Left colon (tissue), 2 donors: ENCODE measurements at regions not wholly inside any gene's neighbourhood (a gene's known extent, or its start where the extent isn't known, plus 50 kb on each side); places are given as distances from the start of the nearest gene placed in this dataset.
A peak's percentile ranks its signal among the peaks of the same experiment; 100 is the strongest.
"Not testable (repeated sequence)": the region's sequence is repeated elsewhere in the genome, so short reads cannot be mapped to it uniquely, and the experiment has no call there.

Source experiments
- ATAC-seq: fragments of 200-7000 bp; cut with Tn5 transposase; one replicate; pipeline ENCODE4 v1.9.1; 2020; ENCODE audit warnings: mild to moderate bottlenecking, moderate library complexity
- DNase-seq, 2 donors: peaks; one replicate each; pipeline ENCODE4 v3.0.0-alpha.2; 2020
- intact Hi-C, 2 donors: fragments of 100-400 bp; cut with DNase I in 1 of 2; cut with micrococcal nuclease in 1 of 2; formaldehyde crosslinking; loops; one replicate each; pipeline versions ENCODE4 v1.11.2 to v1.14.0; 2022; cut with DNase I, micrococcal nuclease
- donor health status: DM: no; HTN: no; CAD: no.
- donor health status: DM: yes; HTN: yes; CAD: no.

DNA sequence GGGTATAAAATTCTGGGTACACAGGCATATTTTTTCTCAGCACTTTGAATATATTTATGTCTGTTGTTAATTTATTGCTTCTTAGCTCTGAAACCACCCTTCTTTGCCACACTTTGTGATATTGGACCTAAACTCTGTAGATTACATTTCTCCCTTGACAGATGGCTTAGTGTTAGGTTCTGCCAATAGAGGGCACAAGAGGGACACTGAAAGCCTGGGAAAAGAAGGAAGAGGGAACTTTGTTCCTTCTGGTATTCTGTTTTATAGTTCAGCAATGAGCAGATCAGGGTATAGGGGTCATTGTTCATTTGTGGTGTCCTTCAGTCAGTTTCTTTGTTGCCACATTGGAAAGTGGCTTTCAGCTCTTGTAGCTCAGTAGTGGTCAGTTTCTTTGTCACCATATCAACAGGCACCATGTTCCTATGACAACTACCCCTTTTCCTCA lies 423.5 kb upstream of the PROX1 start:
- peak; percentile 95 for ATAC-seq
- intact Hi-C loops: no loop called here
- no peak for DNase-seq

DNA sequence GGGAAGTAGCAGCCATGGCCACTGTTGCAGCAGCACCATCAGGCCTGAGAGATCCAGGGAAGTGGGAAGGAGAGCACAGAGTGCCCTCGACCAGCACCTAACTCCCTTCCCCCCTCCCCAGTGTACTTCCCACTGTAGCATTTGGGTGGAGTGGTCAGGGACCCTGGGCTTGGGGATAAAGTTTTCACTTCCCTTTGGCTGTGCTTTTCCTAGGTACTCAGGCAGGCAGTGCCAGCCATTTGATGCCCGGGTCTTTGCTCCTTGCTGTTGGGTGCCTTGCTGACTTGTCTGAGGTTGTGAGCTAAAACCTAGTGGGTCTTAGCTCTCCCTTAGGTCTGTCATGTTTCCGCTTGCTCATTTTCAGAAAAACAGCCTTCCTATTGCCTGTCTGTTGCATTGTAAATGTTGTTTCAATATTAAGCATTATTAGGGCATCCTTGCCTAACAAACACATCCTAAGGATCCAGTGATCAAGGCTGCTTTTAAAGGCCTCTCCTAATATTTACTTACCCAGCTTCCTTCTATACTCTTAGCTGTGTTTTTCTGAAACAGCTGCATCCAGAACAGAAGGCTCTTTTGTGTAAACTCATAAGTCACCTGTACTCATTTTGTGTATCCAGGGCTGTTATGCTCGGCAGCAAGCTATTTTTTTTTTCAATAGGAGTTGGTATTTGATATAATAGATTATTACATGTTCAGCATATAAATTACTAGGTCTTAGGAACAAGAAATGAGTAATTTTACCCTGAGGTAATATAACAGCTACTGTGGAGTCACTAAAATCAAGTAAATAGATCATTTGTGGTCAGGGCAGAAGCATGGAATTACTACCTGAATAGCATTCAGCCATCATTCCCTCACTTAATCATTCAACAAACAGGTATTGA lies 418.6 kb upstream of the PROX1 start:
- DNase-seq: no peak
- ATAC-seq: peak; percentile 52
- intact Hi-C loops: no loop called here

DNA sequence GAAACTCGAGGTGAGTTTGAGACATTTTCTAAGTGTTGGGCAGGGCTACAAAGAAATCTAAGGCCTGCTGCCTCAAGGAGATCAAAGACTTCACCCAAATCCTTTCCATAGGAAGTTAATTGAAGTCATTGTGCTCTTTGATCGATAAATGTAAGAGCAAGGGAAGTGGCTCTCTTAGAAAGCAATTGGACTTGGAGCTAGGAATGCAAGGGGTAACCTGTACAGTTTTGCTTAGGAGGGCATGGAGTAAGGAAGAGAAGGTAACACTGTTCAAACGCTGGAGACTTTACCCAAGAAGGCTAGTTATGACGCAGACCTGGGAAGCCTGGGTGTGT lies 418.0 kb upstream of the PROX1 start:
- DNase-seq: no peak
- intact Hi-C loops: no loop called here
- ATAC-seq: peak; percentile 36

DNA sequence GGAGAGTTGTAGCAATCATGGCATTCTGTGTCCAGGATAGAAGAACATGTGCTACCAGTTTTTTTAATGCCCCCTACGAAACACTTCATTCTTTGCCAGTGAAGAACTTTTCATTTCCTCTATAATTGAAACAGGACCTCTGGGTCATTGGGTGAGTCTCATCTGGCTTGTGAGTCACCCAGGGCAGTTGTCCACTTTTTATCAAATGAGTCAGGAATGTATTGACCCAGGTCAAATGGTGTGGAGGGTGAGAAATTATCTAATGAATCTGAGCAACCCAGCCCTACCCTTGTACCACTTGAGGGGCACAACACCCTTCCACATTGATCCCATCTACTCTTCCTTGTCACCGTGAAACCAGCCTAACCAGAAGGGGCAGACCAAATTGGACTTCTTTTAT lies 417.3 kb upstream of the PROX1 start:
- intact Hi-C loops: no loop called here
- DNase-seq (no peak), ATAC-seq (peak; percentile 44)

DNA sequence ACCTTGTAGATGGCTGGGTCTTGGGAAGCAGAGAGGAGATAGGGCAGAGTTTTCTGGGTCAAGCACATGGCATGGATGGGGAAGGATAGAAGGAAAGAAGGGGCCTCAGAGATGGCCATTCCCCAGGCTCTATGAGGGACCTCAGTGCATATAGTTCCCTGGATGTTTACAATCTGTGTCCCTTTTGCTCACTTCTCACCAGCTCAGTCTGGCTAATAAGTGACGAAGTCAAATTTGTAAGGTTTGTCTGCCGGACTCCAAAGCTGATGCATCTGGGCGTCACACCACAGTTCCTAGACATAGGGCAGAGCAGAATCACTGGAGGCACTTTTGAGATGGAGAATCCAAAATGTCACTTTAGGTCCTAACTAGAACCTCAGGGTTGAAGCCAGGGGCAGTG lies 416.4 kb upstream of the PROX1 start:
- no peak for DNase-seq
- intact Hi-C loops: no loop called here
- no peak for ATAC-seq

DNA sequence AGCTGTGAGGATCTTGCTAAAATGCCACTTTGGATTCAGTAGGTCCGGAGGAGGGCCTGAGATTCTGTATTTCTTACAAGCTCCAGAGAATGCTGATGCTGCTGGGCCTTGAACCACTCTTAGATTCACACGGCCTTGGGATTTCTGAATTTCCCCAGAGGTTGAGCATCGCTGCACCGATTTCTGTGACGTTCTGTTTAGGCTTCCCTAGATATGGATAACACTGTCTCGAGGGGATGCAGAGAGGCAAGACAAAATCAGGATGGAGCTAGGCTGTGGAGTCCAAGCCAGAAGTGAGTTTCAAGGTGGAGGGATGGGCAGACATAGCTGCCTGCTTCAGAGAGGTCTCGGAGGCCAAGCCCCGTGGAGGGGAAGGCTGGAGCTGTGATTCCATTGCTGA lies 415.9 kb upstream of the PROX1 start:
- no peak for DNase-seq
- no peak for ATAC-seq
- intact Hi-C loops: no loop called here

DNA sequence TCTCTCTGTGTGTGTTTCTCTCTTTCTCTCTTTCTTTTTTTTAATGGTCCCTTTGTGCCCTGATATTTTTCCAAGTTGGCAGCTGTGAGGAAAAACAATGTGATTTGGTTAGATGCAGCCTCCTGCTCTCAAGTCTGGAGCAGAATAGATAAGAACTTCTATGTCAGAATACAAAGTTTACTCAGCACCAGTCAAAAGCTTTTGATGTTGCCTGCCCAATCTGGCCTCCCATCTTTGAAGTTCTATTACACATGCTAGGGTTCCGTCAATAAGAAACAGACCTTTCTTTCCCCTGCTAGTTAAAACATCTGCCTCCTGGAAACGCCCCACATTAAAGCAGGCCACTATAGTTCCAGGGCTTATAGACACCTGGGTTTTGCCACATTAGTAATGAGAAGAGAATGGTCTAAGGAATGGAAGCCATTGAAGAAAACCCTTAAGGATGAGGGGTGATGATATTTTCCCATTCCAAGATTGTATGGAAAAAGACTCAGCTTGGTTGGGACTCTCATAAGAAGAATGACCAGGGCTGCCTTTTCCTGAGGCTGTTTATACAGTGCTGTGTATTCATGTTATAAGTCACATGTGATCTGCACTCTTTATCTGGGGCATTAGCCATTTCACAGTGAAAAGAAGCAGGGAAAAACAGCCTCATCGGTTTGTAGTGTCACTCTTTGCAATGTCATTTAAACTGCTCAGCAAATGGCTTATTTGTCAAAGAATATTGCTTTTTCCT lies 414.7 kb upstream of the PROX1 start:
- intact Hi-C loops: no loop called here
- DNase-seq: no peak
- peak; percentile 66 for ATAC-seq

DNA sequence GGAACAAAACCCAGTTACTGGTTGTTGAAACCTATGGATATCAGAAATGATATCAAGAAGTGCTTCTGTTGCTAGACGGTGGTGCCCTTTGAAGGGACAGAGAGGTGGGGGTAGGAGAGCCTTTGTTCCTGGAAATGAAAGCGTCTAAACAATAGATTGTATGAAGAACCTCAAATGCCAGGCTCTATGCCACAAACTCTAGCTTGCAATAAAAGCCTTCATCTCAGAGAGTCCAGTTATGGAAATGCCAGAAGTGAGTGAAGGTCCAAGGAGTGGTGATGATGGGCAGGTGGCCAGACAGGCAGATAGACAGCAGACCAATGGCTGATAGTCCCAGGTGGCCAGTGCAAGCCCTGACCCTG lies 414.1 kb upstream of the PROX1 start:
- DNase-seq (no peak), ATAC-seq (no peak)
- intact Hi-C loops: no loop called here

DNA sequence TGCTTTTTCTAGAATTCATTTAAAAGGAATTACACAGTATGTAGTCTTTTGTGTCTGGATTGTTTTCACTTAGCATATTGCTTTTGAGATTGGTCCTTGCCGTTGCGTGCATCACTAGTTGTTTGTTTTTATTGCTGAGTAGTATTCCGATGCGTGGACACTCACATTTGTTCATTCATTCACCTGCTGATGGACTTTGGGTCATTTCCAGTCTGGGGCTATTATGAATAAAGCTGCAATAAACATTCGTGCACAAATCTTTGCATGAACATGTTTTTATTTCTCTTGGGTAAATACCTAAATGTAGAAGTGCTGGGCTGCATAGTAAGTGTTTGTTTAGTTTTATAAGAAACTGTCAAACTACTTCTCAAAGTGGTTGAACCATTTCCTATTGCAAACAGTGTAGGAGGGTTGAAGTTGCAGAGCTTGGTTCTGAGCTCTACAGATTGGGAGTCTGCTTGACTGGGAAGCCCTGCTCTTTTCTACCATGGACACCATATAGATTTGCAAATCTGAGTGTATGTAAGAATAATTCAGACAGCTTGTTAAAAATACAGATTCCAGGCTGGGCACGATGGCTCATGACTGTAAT lies 404.7 kb upstream of the PROX1 start:
- intact Hi-C loops: no loop called here

DNA sequence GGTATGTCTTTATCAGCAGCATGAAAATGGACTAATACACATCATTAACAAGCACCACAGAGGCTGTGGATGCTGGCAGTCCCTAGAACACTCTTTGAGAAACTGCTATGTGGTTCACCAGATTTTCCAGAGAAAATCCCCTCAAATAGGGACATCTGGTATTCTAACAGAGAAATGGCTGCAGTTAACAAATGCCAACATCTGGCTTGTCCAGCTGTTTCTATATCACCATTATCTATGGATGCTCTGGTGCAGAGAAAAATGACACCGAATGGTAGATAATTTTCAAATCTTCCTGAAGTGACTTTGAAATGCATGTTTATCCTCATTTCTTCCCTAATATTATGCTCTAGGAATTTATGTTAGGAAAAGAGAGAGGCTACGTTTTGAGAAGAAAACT lies 403.5 kb upstream of the PROX1 start:
- ATAC-seq: no peak
- intact Hi-C loops: no loop called here
- DNase-seq: no peak

More for the DNA sequence above, 404.7 kb upstream of the PROX1 start:
- no peak for DNase-seq
- peak; percentile 68 for ATAC-seq

DNA sequence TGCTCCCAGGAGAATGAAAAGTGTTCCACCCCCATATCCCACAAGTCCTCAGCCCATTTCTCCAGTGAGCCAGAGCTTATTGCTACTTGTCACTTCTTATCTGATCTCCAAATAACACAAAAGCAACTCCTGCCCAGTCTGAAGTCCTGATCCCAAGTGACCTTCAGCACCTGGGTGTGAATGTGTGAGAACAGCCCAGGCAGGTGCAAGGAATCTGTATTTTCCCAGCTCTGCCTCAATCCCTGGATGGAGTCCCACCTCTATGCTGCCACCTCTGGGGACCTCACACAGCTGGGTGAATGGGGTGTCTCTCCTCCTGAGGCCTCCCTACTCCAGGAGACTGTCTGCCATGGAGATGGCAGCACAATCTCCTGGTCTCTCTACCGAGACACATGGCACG lies 402.4 kb upstream of the PROX1 start:
- peak; percentile 50 to 66 for DNase-seq
- ATAC-seq: peak; percentile 79
- intact Hi-C loops: no loop called here

DNA sequence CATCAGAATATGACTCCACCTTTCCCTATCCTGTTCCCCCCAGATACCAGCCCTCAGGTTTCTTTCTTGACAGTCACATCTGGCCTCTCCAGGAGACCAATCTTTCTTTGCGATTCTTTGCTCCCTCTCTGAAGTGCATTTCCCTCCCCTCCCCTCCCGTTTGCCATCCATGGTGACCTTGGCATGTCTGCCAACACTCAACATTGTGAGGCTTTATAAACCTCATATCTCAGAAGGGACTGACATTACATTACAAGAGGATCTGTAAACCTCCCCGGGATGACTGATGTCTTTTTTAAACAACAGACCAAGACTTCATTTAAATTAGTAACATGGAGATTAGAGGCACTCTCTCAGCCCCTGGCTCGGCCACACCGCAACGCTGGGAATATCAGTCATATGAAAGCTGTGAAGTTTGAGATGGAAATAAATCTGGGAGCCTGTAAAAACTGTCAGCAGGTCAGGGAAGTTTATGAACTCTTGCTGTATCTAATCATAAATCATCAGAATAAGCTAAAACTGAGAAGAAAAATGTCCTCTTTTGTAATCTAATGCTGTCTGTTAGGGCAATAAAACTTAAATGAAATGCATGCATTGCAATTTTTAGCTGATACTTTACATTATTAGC lies 401.7 kb upstream of the PROX1 start:
- DNase-seq (no peak), ATAC-seq (peak; percentile 36)
- intact Hi-C loops: no loop called here

DNA sequence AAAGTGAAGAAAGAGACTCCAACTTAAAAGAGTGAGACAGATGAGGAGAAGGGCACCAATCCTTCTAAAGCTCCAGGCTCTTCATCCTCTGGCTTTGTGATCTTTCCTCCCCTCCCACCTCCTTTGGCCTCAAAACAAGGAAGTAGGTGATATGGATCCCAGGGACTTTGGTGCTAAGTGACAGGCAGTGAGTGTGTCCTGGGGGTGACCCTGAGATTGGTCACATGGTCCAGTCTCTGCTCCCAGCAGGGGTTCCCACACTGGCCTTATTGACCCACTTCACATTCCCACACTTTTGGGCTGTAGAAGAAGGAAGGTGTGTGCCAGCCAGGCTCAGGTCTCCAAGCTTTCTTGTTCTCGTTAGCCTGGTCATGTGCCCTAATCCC lies 401.2 kb upstream of the PROX1 start:
- ATAC-seq (peak; percentile 71), DNase-seq (peak in 1 of 2 donors; percentile 40)
- intact Hi-C loops: no loop called here

DNA sequence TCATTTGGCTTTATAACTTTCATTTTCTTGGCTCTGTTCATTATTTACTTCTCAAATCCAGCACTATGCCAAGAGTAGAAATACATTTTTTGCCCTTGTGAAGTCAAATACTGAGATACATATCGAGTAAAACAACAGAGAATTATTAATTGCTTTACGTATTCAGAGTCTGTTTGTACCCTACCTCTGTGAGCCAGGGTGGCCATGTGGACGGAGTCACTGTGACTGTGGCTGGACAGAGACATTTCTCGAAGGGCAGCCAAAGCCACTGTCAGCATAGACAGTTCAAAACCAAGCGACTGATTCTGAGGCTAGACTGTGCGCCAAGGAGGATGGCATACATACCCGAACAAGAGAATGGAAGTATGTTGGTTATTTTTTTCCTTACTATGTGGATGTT lies 391.0 kb upstream of the PROX1 start:
- intact Hi-C loops: no loop called here
- ATAC-seq (no peak), DNase-seq (no peak)

DNA sequence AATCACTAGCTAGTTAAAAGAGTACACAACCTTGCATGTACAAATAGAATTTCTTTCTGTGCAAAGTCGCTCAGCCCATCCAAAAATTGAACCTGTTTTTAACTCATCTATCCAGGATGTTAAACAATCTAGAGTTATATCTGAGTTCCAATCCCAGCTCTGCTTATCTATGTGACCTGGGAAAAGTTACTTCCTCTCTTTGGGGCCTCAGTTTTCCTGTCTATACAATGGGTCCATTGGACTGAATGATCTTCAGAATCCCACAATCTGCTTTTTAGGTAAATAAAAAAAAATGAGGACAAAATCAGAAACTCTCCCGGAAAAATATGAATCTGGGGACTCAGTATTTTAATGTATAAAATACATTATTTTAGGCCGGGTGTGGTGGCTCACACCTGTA lies 389.5 kb upstream of the PROX1 start:
- ATAC-seq (no peak), DNase-seq (no peak)
- intact Hi-C loops: no loop called here

DNA sequence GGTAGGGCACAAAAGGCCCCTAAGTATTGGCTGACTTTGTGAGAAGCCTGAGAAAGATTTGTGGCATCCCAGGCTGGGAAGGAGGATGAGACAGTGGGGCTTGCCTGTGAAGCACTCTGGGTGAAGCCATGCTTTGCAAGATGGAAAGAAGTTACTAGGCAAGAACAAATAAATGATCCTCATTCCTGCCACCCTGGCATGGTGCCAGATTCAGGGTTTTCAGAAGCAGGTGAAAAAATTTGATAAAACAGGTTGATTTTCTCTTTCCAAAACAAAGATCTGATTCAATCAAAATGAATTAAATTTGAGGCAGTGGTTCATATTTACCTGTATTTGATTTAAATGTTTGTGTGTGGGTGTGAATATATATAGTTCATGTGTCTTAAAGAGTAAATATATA lies 386.9 kb upstream of the PROX1 start:
- no peak for DNase-seq
- intact Hi-C loops: no loop called here
- ATAC-seq: no peak

DNA sequence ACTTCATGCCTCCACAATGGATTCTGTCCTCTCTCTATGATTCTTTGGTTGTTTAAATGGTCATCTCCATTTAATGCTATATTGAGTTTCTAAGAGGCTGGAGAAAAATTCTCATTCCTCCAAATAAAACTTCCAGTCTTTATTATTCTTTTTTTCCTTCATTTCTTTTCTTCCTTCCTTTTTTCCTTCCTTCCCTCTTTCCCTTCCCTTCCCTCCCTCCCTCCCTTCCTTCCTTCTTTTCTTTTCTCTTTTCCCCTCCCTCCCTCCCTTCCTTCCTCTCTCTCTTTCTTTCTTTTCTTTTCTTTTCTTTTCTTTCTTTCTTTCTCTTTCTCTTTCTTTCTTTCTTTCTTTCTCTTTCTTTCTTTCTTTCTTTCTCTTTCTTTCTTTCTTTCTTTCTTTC lies 386.1 kb upstream of the PROX1 start:
- ATAC-seq, DNase-seq, intact Hi-C loops: not testable (repeated sequence)

DNA sequence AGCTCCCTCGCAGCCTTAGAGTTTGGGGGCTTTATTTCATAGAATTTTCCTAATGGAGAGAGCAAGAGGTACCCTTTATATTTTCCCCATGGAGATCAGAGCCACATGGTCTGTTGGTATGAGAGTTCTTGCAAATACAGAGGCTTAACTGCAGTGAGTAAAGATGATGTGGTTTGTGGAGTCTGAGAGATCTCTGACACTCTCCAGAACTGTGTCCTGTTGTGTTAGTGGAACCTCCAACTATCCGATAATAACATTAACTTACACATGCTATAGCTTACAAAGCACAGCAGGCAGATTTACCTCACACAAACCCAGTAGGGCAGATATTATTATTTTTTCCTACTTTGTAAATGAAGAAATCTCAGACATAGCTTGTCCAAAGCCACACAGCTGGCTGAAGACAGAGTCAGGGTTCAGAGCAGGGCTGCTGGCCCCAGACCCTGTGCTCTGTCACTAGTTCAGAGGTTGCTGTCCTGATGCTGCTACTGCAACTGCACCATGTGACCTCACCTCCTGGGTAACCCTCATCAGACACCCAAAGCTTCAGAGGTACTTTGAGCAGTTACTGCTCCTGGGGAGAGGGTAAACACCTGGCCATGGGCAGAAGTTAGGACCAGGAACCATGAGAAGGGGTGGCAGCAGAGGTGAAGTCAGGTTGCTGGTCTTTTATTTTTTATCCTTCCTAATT lies 384.8 kb upstream of the PROX1 start:
- DNase-seq: no peak
- no peak for ATAC-seq
- intact Hi-C loops: no loop called here

DNA sequence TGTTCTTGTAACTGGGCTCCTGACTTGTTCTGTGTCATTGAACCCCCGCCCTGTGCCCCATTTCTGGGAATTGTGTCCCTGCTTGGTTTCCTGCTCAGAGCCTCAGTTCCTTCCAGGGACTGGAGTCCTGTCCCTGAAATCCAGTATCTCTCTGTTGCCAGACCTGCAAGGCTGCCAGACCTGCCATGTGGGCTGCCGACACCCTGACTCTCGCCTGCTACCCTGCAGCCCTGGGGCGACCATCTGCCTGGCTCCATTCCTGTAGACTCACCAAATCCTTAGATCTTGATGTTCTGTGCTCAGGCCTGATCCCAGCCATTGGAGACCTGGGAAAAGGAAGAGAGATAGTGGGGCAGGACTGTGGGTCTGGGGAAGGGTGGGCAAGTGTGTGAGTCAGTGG lies 383.3 kb upstream of the PROX1 start:
- intact Hi-C loops: no loop called here
- DNase-seq: no peak
- ATAC-seq: no peak
